ENCODE measurements at regions not wholly inside any gene's neighbourhood (a gene's known extent, or its start where the extent isn't known, plus 50 kb on each side); places are given as distances from the start of the nearest gene placed in this dataset.

DNA sequence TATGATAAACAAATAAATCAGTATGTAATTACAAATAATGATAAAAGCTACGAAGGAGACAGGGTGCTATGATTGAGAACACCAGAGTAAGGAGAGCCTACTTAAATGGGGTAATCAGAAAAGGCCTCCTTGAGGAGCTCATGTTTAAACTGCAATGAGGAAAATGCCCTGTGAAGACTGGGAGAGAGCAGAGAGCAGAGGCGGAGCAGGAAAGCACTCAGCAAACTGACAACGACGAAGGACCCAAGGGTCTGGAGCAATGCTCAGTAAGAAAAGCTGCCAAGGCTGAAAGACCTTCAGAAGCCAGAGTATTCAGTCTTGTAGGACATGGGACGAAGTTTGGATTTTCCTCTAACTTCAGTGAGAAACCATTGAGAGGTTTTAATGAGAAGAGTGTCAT, 114.2 kb upstream of the PLEKHA5 start:
- no peak for DNase-seq (ENCODE audit: low read depth)
- TF ChIP-seq, protein P1, sequence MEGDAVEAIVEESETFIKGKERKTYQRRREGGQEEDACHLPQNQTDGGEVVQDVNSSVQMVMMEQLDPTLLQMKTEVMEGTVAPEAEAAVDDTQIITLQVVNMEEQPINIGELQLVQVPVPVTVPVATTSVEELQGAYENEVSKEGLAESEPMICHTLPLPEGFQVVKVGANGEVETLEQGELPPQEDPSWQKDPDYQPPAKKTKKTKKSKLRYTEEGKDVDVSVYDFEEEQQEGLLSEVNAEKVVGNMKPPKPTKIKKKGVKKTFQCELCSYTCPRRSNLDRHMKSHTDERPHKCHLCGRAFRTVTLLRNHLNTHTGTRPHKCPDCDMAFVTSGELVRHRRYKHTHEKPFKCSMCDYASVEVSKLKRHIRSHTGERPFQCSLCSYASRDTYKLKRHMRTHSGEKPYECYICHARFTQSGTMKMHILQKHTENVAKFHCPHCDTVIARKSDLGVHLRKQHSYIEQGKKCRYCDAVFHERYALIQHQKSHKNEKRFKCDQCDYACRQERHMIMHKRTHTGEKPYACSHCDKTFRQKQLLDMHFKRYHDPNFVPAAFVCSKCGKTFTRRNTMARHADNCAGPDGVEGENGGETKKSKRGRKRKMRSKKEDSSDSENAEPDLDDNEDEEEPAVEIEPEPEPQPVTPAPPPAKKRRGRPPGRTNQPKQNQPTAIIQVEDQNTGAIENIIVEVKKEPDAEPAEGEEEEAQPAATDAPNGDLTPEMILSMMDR (conservative IDR thresholded peaks at IDR 0.05; ENCODE audit: low read depth, low read length) = no peak
- H3K4me3 ChIP-seq (ENCODE audit: low read depth, low read length) = no peak overlapping the region

DNA sequence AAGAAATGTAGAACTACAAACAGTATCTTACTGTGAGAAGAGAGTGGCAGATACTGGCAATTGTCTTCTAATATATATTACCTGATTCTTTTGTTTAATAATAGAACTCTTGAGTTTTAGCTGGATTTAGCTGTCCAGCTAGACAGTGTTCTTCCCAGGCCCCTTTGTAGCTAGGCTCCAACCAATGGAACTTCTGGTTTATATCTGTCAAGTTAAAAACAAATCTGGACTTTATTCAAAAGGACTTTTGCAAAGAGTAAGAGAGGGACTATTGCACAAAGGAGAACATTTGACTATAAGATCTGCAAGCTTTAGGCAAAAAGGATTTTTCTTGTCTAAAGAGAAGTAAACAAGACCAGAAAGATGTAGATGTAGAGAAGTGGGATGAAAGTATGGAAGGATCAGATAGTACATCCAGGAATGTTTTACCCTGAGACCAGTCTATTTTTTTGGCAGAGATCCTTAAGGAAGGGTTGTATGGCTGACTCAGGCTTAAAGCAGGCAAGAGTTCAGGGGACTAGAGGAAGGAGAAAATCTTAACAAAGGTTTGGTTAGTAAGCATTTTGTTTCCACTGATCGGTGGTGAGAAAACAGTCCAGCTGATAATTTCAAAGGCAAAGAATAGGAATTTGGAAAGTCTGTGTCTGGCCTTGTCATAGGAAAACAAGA, 111.1 kb upstream of the PLEKHA5 start:
- DNase-seq (ENCODE audit: low read depth) = no peak
- H3K4me3 ChIP-seq (ENCODE audit: low read depth, low read length) = no peak overlapping the region
- TF ChIP-seq, protein P1 (conservative IDR thresholded peaks at IDR 0.05; ENCODE audit: low read depth, low read length) = no peak

DNA sequence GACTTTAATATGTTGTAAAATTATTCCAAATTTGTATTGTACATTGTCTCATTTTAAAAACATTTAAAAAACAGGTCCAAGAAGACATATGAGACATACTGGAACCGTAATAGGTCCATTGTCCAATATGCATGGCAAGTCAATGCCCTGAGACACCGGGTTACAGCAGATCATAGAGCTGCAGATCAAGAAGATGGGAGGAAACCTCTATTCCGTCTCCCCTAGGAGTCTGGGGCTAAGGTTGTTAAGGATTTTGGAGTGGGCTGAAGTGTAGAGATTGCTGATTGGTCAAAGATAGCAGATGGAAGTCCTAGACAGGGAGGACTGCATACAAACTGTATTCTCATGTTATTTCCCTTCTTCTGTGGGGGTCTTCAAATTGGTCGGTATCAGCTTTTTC, 108.3 kb upstream of the PLEKHA5 start:
- TF ChIP-seq, protein P1 (conservative IDR thresholded peaks at IDR 0.05; ENCODE audit: low read depth, low read length) = no peak
- H3K4me3 ChIP-seq (ENCODE audit: low read depth, low read length) = no peak overlapping the region
- no peak for DNase-seq (ENCODE audit: low read depth)

DNA sequence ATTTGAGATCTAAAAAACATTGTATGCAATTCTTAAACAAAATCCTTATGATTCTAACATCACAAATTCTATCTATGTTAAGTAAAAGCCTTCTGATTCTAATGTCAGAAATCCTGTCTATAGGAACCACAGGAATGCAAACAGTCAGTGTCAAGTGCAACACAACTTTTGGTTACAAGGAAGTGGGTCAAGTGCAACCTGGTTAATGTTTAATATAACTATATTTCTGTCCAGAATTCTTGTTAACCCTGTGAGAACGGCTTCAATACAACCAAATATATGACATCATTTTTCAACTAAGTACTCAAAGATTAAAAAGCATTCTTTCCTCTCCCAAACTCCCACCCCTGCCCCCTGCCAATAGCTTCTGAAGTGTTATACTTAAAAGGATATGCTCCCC, 107.9 kb upstream of the PLEKHA5 start:
- H3K4me3 ChIP-seq (ENCODE audit: low read depth, low read length) = no peak overlapping the region
- no peak for DNase-seq (ENCODE audit: low read depth)
- TF ChIP-seq, protein P1 (conservative IDR thresholded peaks at IDR 0.05; ENCODE audit: low read depth, low read length) = no peak

DNA sequence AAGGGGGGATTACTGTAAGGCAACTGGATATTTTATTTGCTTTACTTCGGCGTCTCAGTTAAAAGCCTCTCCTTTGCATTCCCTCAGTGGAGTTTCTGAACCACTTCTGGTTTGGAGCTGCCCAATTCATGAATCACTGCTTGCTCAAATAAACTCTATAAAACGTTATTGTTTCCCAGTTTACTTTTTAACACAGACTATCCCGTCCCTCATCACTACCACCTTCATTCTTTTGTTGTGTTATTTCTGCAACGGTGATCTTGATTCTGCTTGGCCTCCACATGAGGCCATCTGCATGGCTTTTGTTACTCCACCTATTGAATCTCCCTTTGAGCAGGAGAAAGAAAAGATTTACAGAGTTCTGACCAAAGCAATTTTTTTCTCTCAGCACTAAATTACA, 104.0 kb upstream of the PLEKHA5 start:
- peak; percentile 47 for DNase-seq (ENCODE audit: low read depth)
- TF ChIP-seq, protein P1 (conservative IDR thresholded peaks at IDR 0.05; ENCODE audit: low read depth, low read length) = no peak
- no peak overlapping the region for H3K4me3 ChIP-seq (ENCODE audit: low read depth, low read length)

DNA sequence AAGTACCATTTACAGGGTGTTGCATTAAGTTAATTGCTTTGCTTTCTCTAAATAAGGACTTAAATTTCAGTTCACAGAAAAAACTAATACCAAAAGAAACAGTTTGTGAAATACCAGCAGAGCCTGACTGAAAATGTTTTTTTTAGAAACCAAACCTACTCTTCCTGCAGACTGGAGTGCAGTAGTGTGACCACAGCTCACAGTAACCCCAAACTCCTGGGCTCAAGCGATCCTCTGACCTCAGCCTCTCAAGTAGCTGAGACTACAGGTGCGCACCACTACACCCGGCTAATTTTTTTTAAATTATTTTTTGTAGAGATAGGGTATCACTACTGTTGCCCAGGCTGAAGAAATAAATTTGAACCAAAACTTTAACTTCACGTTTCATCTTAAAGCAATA, 103.5 kb upstream of the PLEKHA5 start:
- TF ChIP-seq, protein P1 (conservative IDR thresholded peaks at IDR 0.05; ENCODE audit: low read depth, low read length) = no peak
- H3K4me3 ChIP-seq (ENCODE audit: low read depth, low read length) = no peak overlapping the region
- no peak for DNase-seq (ENCODE audit: low read depth)
